ENCODE measurements at regions not wholly inside any gene's neighbourhood (a gene's known extent, or its start where the extent isn't known, plus 50 kb on each side); places are given as distances from the start of the nearest gene placed in this dataset.

DNA sequence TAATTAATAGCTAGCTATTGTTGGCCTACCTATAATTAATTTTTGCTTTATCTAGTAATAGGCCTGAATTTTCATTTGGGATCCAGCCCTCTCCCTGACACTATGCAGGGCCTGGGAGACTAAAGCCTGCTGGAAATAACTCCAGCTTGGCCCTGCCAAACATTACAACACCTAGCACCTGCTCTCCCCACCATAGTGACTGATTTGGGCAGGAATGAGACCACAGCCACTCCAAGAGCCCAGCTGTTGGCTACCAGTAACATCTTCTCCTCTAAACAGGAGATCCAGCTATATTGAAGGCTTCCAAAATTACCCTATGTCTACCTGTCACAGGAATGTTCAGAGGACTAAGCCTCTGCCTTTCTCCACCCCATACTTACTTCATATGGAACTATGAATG lies 225.1 kb downstream of the IDS start:
- TF ChIP-seq, protein P1, sequence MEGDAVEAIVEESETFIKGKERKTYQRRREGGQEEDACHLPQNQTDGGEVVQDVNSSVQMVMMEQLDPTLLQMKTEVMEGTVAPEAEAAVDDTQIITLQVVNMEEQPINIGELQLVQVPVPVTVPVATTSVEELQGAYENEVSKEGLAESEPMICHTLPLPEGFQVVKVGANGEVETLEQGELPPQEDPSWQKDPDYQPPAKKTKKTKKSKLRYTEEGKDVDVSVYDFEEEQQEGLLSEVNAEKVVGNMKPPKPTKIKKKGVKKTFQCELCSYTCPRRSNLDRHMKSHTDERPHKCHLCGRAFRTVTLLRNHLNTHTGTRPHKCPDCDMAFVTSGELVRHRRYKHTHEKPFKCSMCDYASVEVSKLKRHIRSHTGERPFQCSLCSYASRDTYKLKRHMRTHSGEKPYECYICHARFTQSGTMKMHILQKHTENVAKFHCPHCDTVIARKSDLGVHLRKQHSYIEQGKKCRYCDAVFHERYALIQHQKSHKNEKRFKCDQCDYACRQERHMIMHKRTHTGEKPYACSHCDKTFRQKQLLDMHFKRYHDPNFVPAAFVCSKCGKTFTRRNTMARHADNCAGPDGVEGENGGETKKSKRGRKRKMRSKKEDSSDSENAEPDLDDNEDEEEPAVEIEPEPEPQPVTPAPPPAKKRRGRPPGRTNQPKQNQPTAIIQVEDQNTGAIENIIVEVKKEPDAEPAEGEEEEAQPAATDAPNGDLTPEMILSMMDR (IDR thresholded peaks at IDR 0.05 in 8 of 11, conservative IDR thresholded peaks at IDR 0.05 in 3 of 11), result no peak
- TF ChIP-seq POLR2AphosphoS5 (IDR thresholded peaks at IDR 0.05), result no peak

Data from spleen (tissue), 7 donors.